Peyer's patch (tissue), 4 donors: ENCODE measurements at regions not wholly inside any gene's neighbourhood (a gene's known extent, or its start where the extent isn't known, plus 50 kb on each side); places are given as distances from the start of the nearest gene placed in this dataset.

Experiments
- DNase-seq, 3 donors: peaks; one replicate each; pipeline ENCODE4 v3.0.0-alpha.2; 2017 to 2019
- H3K27ac ChIP-seq, 4 donors: fragments of 200-600 bp; sonication (generic); one replicate each; pipeline ENCODE4 v1.5.1; 2016 to 2019
- H3K27me3 ChIP-seq, 2 donors: fragments of 200-600 bp; sonication (generic); one replicate each; pipeline ENCODE4 v1.5.1; 2019
- H3K36me3 ChIP-seq, 3 donors: fragments of 200-600 bp; sonication (generic); one replicate each; pipeline ENCODE4 v1.5.1; 2016 to 2019
- H3K4me1 ChIP-seq, 4 donors: fragments of 200-600 bp; sonication (generic); one replicate each; pipeline ENCODE4 v1.5.1; 2016 to 2019
- H3K4me3 ChIP-seq, 4 donors: fragments of 200-600 bp; sonication (generic); 1 replicate in 3 of 4; 2 replicates in 1 of 4; pipeline ENCODE4 v1.5.1; 2016 to 2019; ENCODE audit warnings: mild to moderate bottlenecking in 1 of 4
- H3K9me3 ChIP-seq, 4 donors: fragments of 200-600 bp; sonication (generic); one replicate each; pipeline ENCODE4 v1.5.1; 2016 to 2019; ENCODE audit warnings: mild to moderate bottlenecking in 1 of 4
- CTCF ChIP-seq, 6 experiments: fragments of 450-650 bp in 4 of 6; fragments of 200-600 bp in 2 of 6; sonication (generic) in 1 of 6; IDR thresholded peaks; one replicate each; pipeline ENCODE4 v1.5.1; 2017 to 2019; ENCODE audit warnings: antibody characterized with exemption in 6 of 6, mild to moderate bottlenecking in 3 of 6, moderate library complexity in 1 of 6
- POLR2A ChIP-seq, 2 donors: fragments of 450-650 bp; IDR thresholded peaks; one replicate each; pipeline ENCODE4 v1.5.1; 2017; ENCODE audit warnings: antibody characterized with exemption in 2 of 2, mild to moderate bottlenecking in 2 of 2, moderate library complexity in 2 of 2

- Histone ChIP-seq H3K27me3 (no peaks in the 10 kb centered on the region), H3K27ac (no peak overlapping the region), H3K4me1 (no peaks in the 10 kb centered on the region), H3K4me3 (no peak overlapping the region), H3K9me3 (peaks cover 0 to 3% (median 0%) of the 10 kb centered on the region in 4 donors), H3K36me3 (no peaks in the 10 kb centered on the region)
- no peak for TF ChIP-seq POLR2A (IDR thresholded peaks at IDR 0.05)
- no peak for TF ChIP-seq CTCF (IDR thresholded peaks at IDR 0.05)
- no peak for DNase-seq
Observed at GRCh38 chr21:24294171-24294570, 1313.1 kb downstream of the MRPL39 start.

- no peaks in the 10 kb centered on the region for H3K9me3 ChIP-seq
- no peak overlapping the region for H3K27ac ChIP-seq
- no peaks in the 10 kb centered on the region for H3K4me1 ChIP-seq
- H3K36me3 ChIP-seq = no peaks in the 10 kb centered on the region
- no peak for DNase-seq
- H3K4me3 ChIP-seq = no peak overlapping the region
- TF ChIP-seq CTCF (IDR thresholded peaks at IDR 0.05) (no peak), POLR2A (IDR thresholded peaks at IDR 0.05) (no peak)
- H3K27me3 ChIP-seq = no peaks in the 10 kb centered on the region
Observed at GRCh38 chr21:24290151-24290833, 1317.0 kb downstream of the MRPL39 start.

GRCh38 chr21:24289539-24289938 lies 1317.7 kb downstream of the MRPL39 start:
- H3K27me3 ChIP-seq = no peaks in the 10 kb centered on the region
- H3K36me3 ChIP-seq = no peaks in the 10 kb centered on the region
- no peak overlapping the region for H3K4me3 ChIP-seq
- no peak for TF ChIP-seq CTCF (IDR thresholded peaks at IDR 0.05)
- no peak for TF ChIP-seq POLR2A (IDR thresholded peaks at IDR 0.05)
- H3K27ac ChIP-seq = no peak overlapping the region
- no peaks in the 10 kb centered on the region for H3K9me3 ChIP-seq
- no peaks in the 10 kb centered on the region for H3K4me1 ChIP-seq
- DNase-seq = no peak

- no peaks in the 10 kb centered on the region for H3K4me1 ChIP-seq
Observed at GRCh38 chr21:24280596-24280995, 1326.7 kb downstream of the MRPL39 start.

GRCh38 chr21:24278711-24279110 lies 1328.6 kb downstream of the MRPL39 start:
- Histone ChIP-seq H3K27ac (no peak overlapping the region), H3K4me3 (no peak overlapping the region), H3K36me3 (no peaks in the 10 kb centered on the region), H3K27me3 (no peaks in the 10 kb centered on the region), H3K9me3 (no peaks in the 10 kb centered on the region), H3K4me1 (no peaks in the 10 kb centered on the region)
- TF ChIP-seq CTCF (IDR thresholded peaks at IDR 0.05) (no peak), POLR2A (IDR thresholded peaks at IDR 0.05) (no peak)
- no peak for DNase-seq

More at GRCh38 chr21:24280596-24280995, 1326.7 kb downstream of the MRPL39 start:
- no peaks in the 10 kb centered on the region for H3K36me3 ChIP-seq
- H3K27me3 ChIP-seq = no peaks in the 10 kb centered on the region
- DNase-seq = no peak
- TF ChIP-seq CTCF (IDR thresholded peaks at IDR 0.05) (no peak), POLR2A (IDR thresholded peaks at IDR 0.05) (no peak)
- H3K4me3 ChIP-seq = no peak overlapping the region
- no peaks in the 10 kb centered on the region for H3K9me3 ChIP-seq
- H3K27ac ChIP-seq = no peak overlapping the region

- no peak for TF ChIP-seq POLR2A (IDR thresholded peaks at IDR 0.05)
- no peak for TF ChIP-seq CTCF (IDR thresholded peaks at IDR 0.05)
- Histone ChIP-seq H3K4me3 (no peak overlapping the region), H3K27me3 (no peaks in the 10 kb centered on the region), H3K27ac (no peak overlapping the region), H3K4me1 (no peaks in the 10 kb centered on the region), H3K9me3 (no peaks in the 10 kb centered on the region), H3K36me3 (no peaks in the 10 kb centered on the region)
- no peak for DNase-seq
Observed at GRCh38 chr21:24276204-24276603, 1331.1 kb downstream of the MRPL39 start.
